Activated T-cell treated with anti-CD3 and anti-CD28 coated beads for 48 hours (primary cell): ENCODE measurements at regions not wholly inside any gene's neighbourhood (a gene's known extent, or its start where the extent isn't known, plus 50 kb on each side); places are given as distances from the start of the nearest gene placed in this dataset.
"Not testable (repeated sequence)": the region's sequence is repeated elsewhere in the genome, so short reads cannot be mapped to it uniquely, and the experiment has no call there.

Experiments
- DNase-seq: peaks from one replicate; pipeline ENCODE4 v3.0.0-alpha.2; 2020; ENCODE audit warnings: low read depth

- no peak for DNase-seq
Measured at GRCh38 chr14:81584495-81584894, 50.8 kb upstream of the SEL1L start.

GRCh38 chr14:81589381-81590065 lies 55.9 kb upstream of the SEL1L start:
- no peak for DNase-seq

GRCh38 chr14:81591266-81591665 lies 57.6 kb upstream of the SEL1L start:
- DNase-seq = no peak

GRCh38 chr14:81594012-81594411 lies 60.4 kb upstream of the SEL1L start:
- no peak for DNase-seq

- DNase-seq = no peak
Measured at GRCh38 chr14:81605660-81606059, 72.0 kb upstream of the SEL1L start.

GRCh38 chr14:81613341-81614045 lies 79.8 kb upstream of the SEL1L start:
- no peak for DNase-seq

GRCh38 chr14:81614302-81614701 lies 80.6 kb upstream of the SEL1L start:
- not testable (repeated sequence) for DNase-seq

GRCh38 chr14:81618695-81619094 lies 85.0 kb upstream of the SEL1L start:
- no peak for DNase-seq

- DNase-seq = no peak
Measured at GRCh38 chr14:81619816-81620215, 86.2 kb upstream of the SEL1L start.

GRCh38 chr14:81623771-81624396 lies 90.2 kb upstream of the SEL1L start:
- DNase-seq = not testable (repeated sequence)

GRCh38 chr14:81625343-81625742 lies 91.7 kb upstream of the SEL1L start:
- no peak for DNase-seq

- DNase-seq = no peak
Measured at GRCh38 chr14:81632157-81632556, 98.5 kb upstream of the SEL1L start.

- DNase-seq = no peak
Measured at GRCh38 chr14:81633496-81633895, 99.8 kb upstream of the SEL1L start.

GRCh38 chr14:81637639-81638038 lies 104.0 kb upstream of the SEL1L start:
- DNase-seq = no peak

GRCh38 chr14:81638656-81639280 lies 105.1 kb upstream of the SEL1L start:
- DNase-seq = no peak

- no peak for DNase-seq
Measured at GRCh38 chr14:81653626-81654025, 120.0 kb upstream of the SEL1L start.

- DNase-seq = no peak
Measured at GRCh38 chr14:81655423-81656314, 122.0 kb upstream of the SEL1L start.

- no peak for DNase-seq
Measured at GRCh38 chr14:81656811-81657210, 123.2 kb upstream of the SEL1L start.

GRCh38 chr14:81662066-81662465 lies 128.4 kb upstream of the SEL1L start:
- DNase-seq = no peak

- no peak for DNase-seq
Measured at GRCh38 chr14:81662570-81663197, 129.0 kb upstream of the SEL1L start.

GRCh38 chr14:81668626-81669274 lies 135.1 kb upstream of the SEL1L start:
- DNase-seq = no peak
